Left ventricle myocardium inferior (tissue), 1 donor: ENCODE measurements at regions not wholly inside any gene's neighbourhood (a gene's known extent, or its start where the extent isn't known, plus 50 kb on each side); places are given as distances from the start of the nearest gene placed in this dataset.
"Not testable (repeated sequence)": the region's sequence is repeated elsewhere in the genome, so short reads cannot be mapped to it uniquely, and the experiment has no call there.

Experiments used
- DNase-seq: peaks from one replicate; pipeline ENCODE4 v3.0.0-alpha.2; 2020
- H3K27ac ChIP-seq: fragments of 200-600 bp; replicated peaks from 2 replicates; pipeline ENCODE4 v1.8.0; 2021
- H3K27me3 ChIP-seq: fragments of 200-600 bp; 2 replicates; pipeline ENCODE4 v1.8.0; 2021; ENCODE audit warnings: low read depth
- H3K36me3 ChIP-seq: fragments of 200-600 bp; 2 replicates; pipeline ENCODE4 v1.8.0; 2021
- H3K4me1 ChIP-seq: fragments of 200-600 bp; 2 replicates; pipeline ENCODE4 v1.8.0; 2021
- H3K4me3 ChIP-seq: fragments of 200-600 bp; 2 replicates; pipeline ENCODE4 v1.8.0; 2021; ENCODE audit warnings: mild to moderate bottlenecking, moderate library complexity
- H3K9me3 ChIP-seq: fragments of 200-600 bp; replicated peaks from 2 replicates; pipeline ENCODE4 v1.8.0; 2021
- CTCF ChIP-seq: fragments of 200-600 bp; IDR thresholded peaks from 2 replicates; pipeline ENCODE4 v1.8.0; 2021; ENCODE audit warnings: antibody characterized with exemption, mild to moderate bottlenecking, borderline replicate concordance
- intact Hi-C: fragments of 100-400 bp; cut with micrococcal nuclease; formaldehyde crosslinking; loops from one replicate; pipeline ENCODE4 v1.11.0; 2022
- donor health status: DM: no; HTN: yes; CAD: no; lungs with severe emphysema.

GRCh38 chr3:33977227-33977626 is 178.8 kb downstream of the PDCD6IP start:
- no peak for TF ChIP-seq CTCF
- no peak overlapping the region for H3K4me3 ChIP-seq
- intact Hi-C loops = no loop called here
- H3K36me3 ChIP-seq = no peaks in the 10 kb centered on the region
- no peaks in the 10 kb centered on the region for H3K9me3 ChIP-seq
- H3K27ac ChIP-seq = no peak overlapping the region
- no peaks in the 10 kb centered on the region for H3K27me3 ChIP-seq
- DNase-seq = no peak
- H3K4me1 ChIP-seq = no peaks in the 10 kb centered on the region

GRCh38 chr3:33980252-33980651 is 181.8 kb downstream of the PDCD6IP start:
- TF ChIP-seq CTCF = peak; percentile 49
- H3K27ac ChIP-seq = no peak overlapping the region
- no peaks in the 10 kb centered on the region for H3K36me3 ChIP-seq
- H3K9me3 ChIP-seq = peaks cover 6% of the 10 kb centered on the region
- intact Hi-C loops = no loop called here
- no peaks in the 10 kb centered on the region for H3K4me1 ChIP-seq
- H3K4me3 ChIP-seq = no peak overlapping the region
- DNase-seq = no peak
- no peaks in the 10 kb centered on the region for H3K27me3 ChIP-seq

- no peak overlapping the region for H3K27ac ChIP-seq
- no peaks in the 10 kb centered on the region for H3K36me3 ChIP-seq
- DNase-seq = no peak
- intact Hi-C loops = no loop called here
- H3K27me3 ChIP-seq = no peaks in the 10 kb centered on the region
- no peak for TF ChIP-seq CTCF
- no peaks in the 10 kb centered on the region for H3K4me1 ChIP-seq
- peaks cover 13% of the 10 kb centered on the region for H3K9me3 ChIP-seq
- no peak overlapping the region for H3K4me3 ChIP-seq
Observed at GRCh38 chr3:33982269-33982798, 183.9 kb downstream of the PDCD6IP start.

GRCh38 chr3:33982949-33983348 is 184.5 kb downstream of the PDCD6IP start:
- H3K27me3 ChIP-seq, intact Hi-C loops: not testable (repeated sequence)

GRCh38 chr3:33989229-33989628 is 190.8 kb downstream of the PDCD6IP start:
- H3K4me1 ChIP-seq = no peaks in the 10 kb centered on the region
- no peak for DNase-seq
- H3K27ac ChIP-seq = no peak overlapping the region
- no peak for TF ChIP-seq CTCF
- peaks cover 7% of the 10 kb centered on the region for H3K9me3 ChIP-seq
- no peaks in the 10 kb centered on the region for H3K36me3 ChIP-seq
- peaks cover 15% of the 10 kb centered on the region for H3K27me3 ChIP-seq
- H3K4me3 ChIP-seq = no peak overlapping the region
- intact Hi-C loops = no loop called here

More at GRCh38 chr3:33982949-33983348, 184.5 kb downstream of the PDCD6IP start:
- not testable (repeated sequence) for H3K4me1 ChIP-seq, H3K4me3 ChIP-seq, H3K27ac ChIP-seq, DNase-seq, H3K36me3 ChIP-seq
- peaks cover 13% of the 10 kb centered on the region for H3K9me3 ChIP-seq

- no peak for DNase-seq
- Histone ChIP-seq H3K4me3 (no peak overlapping the region), H3K36me3 (no peaks in the 10 kb centered on the region), H3K27ac (no peak overlapping the region), H3K4me1 (no peaks in the 10 kb centered on the region), H3K9me3 (peaks cover 13% of the 10 kb centered on the region), H3K27me3 (peaks cover 15% of the 10 kb centered on the region)
- TF ChIP-seq CTCF = no peak
- intact Hi-C loops = no loop called here
Observed at GRCh38 chr3:33991673-33992072, 193.2 kb downstream of the PDCD6IP start.
